NCI-H187 treated with DMSO at 0.1 percent for 48 hours (cell line): ENCODE measurements at regions not wholly inside any gene's neighbourhood (a gene's known extent, or its start where the extent isn't known, plus 50 kb on each side); places are given as distances from the start of the nearest gene placed in this dataset.
"Not testable (repeated sequence)": the region's sequence is repeated elsewhere in the genome, so short reads cannot be mapped to it uniquely, and the experiment has no call there.

Experiments used
- DNase-seq: peaks from one replicate; lab custom pipeline; 2025; lab: John Stamatoyannopoulos, UW

- no peak for DNase-seq
Measured at GRCh38 chr15:58295637-58296215, 136.1 kb upstream of the LIPC start.

- DNase-seq = no peak
Measured at GRCh38 chr15:58296276-58296675, 135.5 kb upstream of the LIPC start.

GRCh38 chr15:58297639-58298038, 134.2 kb upstream of the LIPC start:
- DNase-seq = no peak

GRCh38 chr15:58298879-58299850, 132.6 kb upstream of the LIPC start:
- DNase-seq = no peak

- no peak for DNase-seq
Measured at GRCh38 chr15:58302832-58303231, 129.0 kb upstream of the LIPC start.

GRCh38 chr15:58303236-58303635, 128.6 kb upstream of the LIPC start:
- DNase-seq = no peak

- DNase-seq = no peak
Measured at GRCh38 chr15:58306591-58307312, 125.0 kb upstream of the LIPC start.

- DNase-seq = no peak
Measured at GRCh38 chr15:58307313-58307961, 124.4 kb upstream of the LIPC start.

GRCh38 chr15:58308742-58309355, 122.9 kb upstream of the LIPC start:
- DNase-seq = no peak

GRCh38 chr15:58309963-58310928, 121.5 kb upstream of the LIPC start:
- no peak for DNase-seq

- no peak for DNase-seq
Measured at GRCh38 chr15:58311556-58311955, 120.2 kb upstream of the LIPC start.

GRCh38 chr15:58312031-58312430, 119.8 kb upstream of the LIPC start:
- no peak for DNase-seq

GRCh38 chr15:58313304-58313703, 118.5 kb upstream of the LIPC start:
- no peak for DNase-seq

- no peak for DNase-seq
Measured at GRCh38 chr15:58313810-58314592, 117.8 kb upstream of the LIPC start.

- DNase-seq = no peak
Measured at GRCh38 chr15:58314593-58315216, 117.1 kb upstream of the LIPC start.

- no peak for DNase-seq
Measured at GRCh38 chr15:58318517-58318916, 113.3 kb upstream of the LIPC start.

GRCh38 chr15:58321034-58321433, 110.8 kb upstream of the LIPC start:
- DNase-seq = no peak

GRCh38 chr15:58322253-58322652, 109.5 kb upstream of the LIPC start:
- DNase-seq = no peak

- DNase-seq = not testable (repeated sequence)
Measured at GRCh38 chr15:58323321-58323720, 108.5 kb upstream of the LIPC start.
